ENCODE measurements at regions not wholly inside any gene's neighbourhood (a gene's known extent, or its start where the extent isn't known, plus 50 kb on each side); places are given as distances from the start of the nearest gene placed in this dataset.

DNA sequence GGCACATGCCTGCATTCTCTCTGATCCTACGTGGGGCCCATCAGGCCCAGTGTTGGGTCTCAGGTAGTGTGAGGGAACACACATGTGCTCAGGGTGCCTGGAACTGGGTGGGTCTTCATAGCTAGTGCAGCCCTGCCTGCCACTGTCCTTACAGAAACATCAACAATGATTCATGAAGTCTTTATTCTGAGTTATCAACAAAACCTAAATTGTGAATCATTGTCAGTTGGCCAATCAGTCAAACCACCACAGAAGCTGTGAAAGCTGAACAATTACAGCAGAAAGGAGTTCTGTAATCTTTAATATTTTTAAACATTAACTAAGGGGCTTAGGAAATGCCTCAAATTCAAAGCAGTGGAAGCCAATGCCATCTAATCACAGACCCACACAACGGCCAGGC is 82.8 kb upstream of the ZNF521 start:
- no peak overlapping the region for H3K4me3 ChIP-seq
- H3K4me2 ChIP-seq = no peak overlapping the region
- no peak for DNase-seq (ENCODE audit: low read depth in 1 of 2, low spot score in 1 of 2)
- FAIRE-seq = no peak
- H3K27ac ChIP-seq = no peak overlapping the region
- 4% methylated on average over 2 of the region's 2 CpGs for WGBS (ENCODE audit: missing lambda C conversion rate)
- no peaks in the 10 kb centered on the region for H3K9me3 ChIP-seq
- ChIA-PET POLR2A (no interaction called here), CTCF (no interaction called here)
- TF ChIP-seq NR3C1 (IDR thresholded peaks at IDR 0.05) (no peak), GATA3 (IDR thresholded peaks at IDR 0.05; ENCODE audit: borderline replicate concordance) (no peak), EP300 (IDR thresholded peaks at IDR 0.05) (no peak), ZNF302 (CRISPR knock-in tag; IDR thresholded peaks at IDR 0.05) (no peak), EHF (CRISPR knock-in tag; IDR thresholded peaks at IDR 0.05) (no peak), RARB (CRISPR knock-in tag; IDR thresholded peaks at IDR 0.05) (no peak), MAZ (IDR thresholded peaks at IDR 0.05; ENCODE audit: borderline replicate concordance, low read depth, low read length) (no peak), NPAS2 (CRISPR knock-in tag; IDR thresholded peaks at IDR 0.05; ENCODE audit: borderline replicate concordance) (no peak), NFE2L2 (conservative IDR thresholded peaks at IDR 0.05; ENCODE audit: low read length) (no peak), RAD21 (conservative IDR thresholded peaks at IDR 0.05 in 1 of 2, IDR thresholded peaks at IDR 0.05 in 1 of 2) (no peak), TP53 (CRISPR knock-in tag; IDR thresholded peaks at IDR 0.05) (no peak), JUNB (IDR thresholded peaks at IDR 0.05) (no peak), ZSCAN20 (CRISPR knock-in tag; IDR thresholded peaks at IDR 0.05) (no peak), E2F6 (IDR thresholded peaks at IDR 0.05; ENCODE audit: borderline replicate concordance, low read depth) (no peak), MAX (IDR thresholded peaks at IDR 0.05) (no peak), FOSB (CRISPR knock-in tag; IDR thresholded peaks at IDR 0.05) (no peak), HES2 (IDR thresholded peaks at IDR 0.05) (no peak)
- TF ChIP-seq, protein P1, sequence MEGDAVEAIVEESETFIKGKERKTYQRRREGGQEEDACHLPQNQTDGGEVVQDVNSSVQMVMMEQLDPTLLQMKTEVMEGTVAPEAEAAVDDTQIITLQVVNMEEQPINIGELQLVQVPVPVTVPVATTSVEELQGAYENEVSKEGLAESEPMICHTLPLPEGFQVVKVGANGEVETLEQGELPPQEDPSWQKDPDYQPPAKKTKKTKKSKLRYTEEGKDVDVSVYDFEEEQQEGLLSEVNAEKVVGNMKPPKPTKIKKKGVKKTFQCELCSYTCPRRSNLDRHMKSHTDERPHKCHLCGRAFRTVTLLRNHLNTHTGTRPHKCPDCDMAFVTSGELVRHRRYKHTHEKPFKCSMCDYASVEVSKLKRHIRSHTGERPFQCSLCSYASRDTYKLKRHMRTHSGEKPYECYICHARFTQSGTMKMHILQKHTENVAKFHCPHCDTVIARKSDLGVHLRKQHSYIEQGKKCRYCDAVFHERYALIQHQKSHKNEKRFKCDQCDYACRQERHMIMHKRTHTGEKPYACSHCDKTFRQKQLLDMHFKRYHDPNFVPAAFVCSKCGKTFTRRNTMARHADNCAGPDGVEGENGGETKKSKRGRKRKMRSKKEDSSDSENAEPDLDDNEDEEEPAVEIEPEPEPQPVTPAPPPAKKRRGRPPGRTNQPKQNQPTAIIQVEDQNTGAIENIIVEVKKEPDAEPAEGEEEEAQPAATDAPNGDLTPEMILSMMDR (IDR thresholded peaks at IDR 0.05) = no peak
- TF ChIP-seq, protein P2, sequence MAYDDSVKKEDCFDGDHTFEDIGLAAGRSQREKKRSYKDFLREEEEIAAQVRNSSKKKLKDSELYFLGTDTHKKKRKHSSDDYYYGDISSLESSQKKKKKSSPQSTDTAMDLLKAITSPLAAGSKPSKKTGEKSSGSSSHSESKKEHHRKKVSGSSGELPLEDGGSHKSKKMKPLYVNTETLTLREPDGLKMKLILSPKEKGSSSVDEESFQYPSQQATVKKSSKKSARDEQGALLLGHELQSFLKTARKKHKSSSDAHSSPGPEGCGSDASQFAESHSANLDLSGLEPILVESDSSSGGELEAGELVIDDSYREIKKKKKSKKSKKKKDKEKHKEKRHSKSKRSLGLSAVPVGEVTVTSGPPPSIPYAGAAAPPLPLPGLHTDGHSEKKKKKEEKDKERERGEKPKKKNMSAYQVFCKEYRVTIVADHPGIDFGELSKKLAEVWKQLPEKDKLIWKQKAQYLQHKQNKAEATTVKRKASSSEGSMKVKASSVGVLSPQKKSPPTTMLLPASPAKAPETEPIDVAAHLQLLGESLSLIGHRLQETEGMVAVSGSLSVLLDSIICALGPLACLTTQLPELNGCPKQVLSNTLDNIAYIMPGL (CRISPR knock-in tag; IDR thresholded peaks at IDR 0.05; ENCODE audit: borderline replicate concordance) = no peak
- H3K4me1 ChIP-seq = no peaks in the 10 kb centered on the region
- ATAC-seq = no peak

GRCh38 chr18:25433590-25433989 is 81.6 kb upstream of the ZNF521 start:
- H3K9me3 ChIP-seq = no peaks in the 10 kb centered on the region
- ATAC-seq (no peak), FAIRE-seq (no peak), DNase-seq (ENCODE audit: low read depth in 1 of 2, low spot score in 1 of 2) (no peak)
- H3K4me3 ChIP-seq = no peak overlapping the region
- WGBS (ENCODE audit: missing lambda C conversion rate) = 2% methylated on average over 3 of the region's 3 CpGs
- ChIA-PET POLR2A (no interaction called here), CTCF (no interaction called here)
- no peak overlapping the region for H3K27ac ChIP-seq
- no peak overlapping the region for H3K4me2 ChIP-seq
- H3K4me1 ChIP-seq = no peaks in the 10 kb centered on the region
- no peak for TF ChIP-seq NPAS2 (CRISPR knock-in tag; IDR thresholded peaks at IDR 0.05; ENCODE audit: borderline replicate concordance)
- TF ChIP-seq RAD21 (conservative IDR thresholded peaks at IDR 0.05 in 1 of 2, IDR thresholded peaks at IDR 0.05 in 1 of 2) = no peak
- TF ChIP-seq HOXB5 (CRISPR knock-in tag; IDR thresholded peaks at IDR 0.05) = no peak
- TF ChIP-seq RFX5 (IDR thresholded peaks at IDR 0.05) = no peak
- TF ChIP-seq REST (IDR thresholded peaks at IDR 0.05) = no peak
- TF ChIP-seq, protein P3, sequence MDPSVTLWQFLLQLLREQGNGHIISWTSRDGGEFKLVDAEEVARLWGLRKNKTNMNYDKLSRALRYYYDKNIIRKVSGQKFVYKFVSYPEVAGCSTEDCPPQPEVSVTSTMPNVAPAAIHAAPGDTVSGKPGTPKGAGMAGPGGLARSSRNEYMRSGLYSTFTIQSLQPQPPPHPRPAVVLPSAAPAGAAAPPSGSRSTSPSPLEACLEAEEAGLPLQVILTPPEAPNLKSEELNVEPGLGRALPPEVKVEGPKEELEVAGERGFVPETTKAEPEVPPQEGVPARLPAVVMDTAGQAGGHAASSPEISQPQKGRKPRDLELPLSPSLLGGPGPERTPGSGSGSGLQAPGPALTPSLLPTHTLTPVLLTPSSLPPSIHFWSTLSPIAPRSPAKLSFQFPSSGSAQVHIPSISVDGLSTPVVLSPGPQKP (IDR thresholded peaks at IDR 0.05; ENCODE audit: low read depth, low read length) = no peak
- TF ChIP-seq CEBPB (IDR thresholded peaks at IDR 0.05) = no peak
- no peak for TF ChIP-seq MAX (IDR thresholded peaks at IDR 0.05)
- TF ChIP-seq CBX2 (IDR thresholded peaks at IDR 0.05; ENCODE audit: borderline replicate concordance, low read depth) = no peak
- no peak for TF ChIP-seq HDAC2 (IDR thresholded peaks at IDR 0.05)
- TF ChIP-seq CBX8 (IDR thresholded peaks at IDR 0.05) = no peak
- no peak for TF ChIP-seq FOSB (CRISPR knock-in tag; IDR thresholded peaks at IDR 0.05)
- TF ChIP-seq HES2 (IDR thresholded peaks at IDR 0.05) = no peak

Measured in A549 (cell line).